MM.1S (cell line): ENCODE measurements at regions not wholly inside any gene's neighbourhood (a gene's known extent, or its start where the extent isn't known, plus 50 kb on each side); places are given as distances from the start of the nearest gene placed in this dataset.

Experiments
- DNase-seq: peaks from one replicate; pipeline ENCODE4 v3.0.0-alpha.2; 2015
- H2AFZ ChIP-seq: fragments of 300-600 bp; sonication (generic); 2 replicates; pipeline ENCODE4 v1.6.0; 2016; ENCODE audit warnings: antibody characterized with exemption, low read length
- H3F3A ChIP-seq: fragments of 300-600 bp; sonication (generic); 2 replicates; pipeline ENCODE4 v1.6.1; 2016; ENCODE audit warnings: mild to moderate bottlenecking, antibody characterized with exemption, low read length, moderate library complexity, mixed read lengths; ENCODE audit not compliant: insufficient read depth
- H3K27ac ChIP-seq: fragments of 300-600 bp; sonication (generic); 2 replicates; pipeline ENCODE4 v1.5.1; 2016; ENCODE audit warnings: mild to moderate bottlenecking, low read length
- H3K27me3 ChIP-seq: fragments of 300-600 bp; sonication (generic); replicated peaks from 2 replicates; pipeline ENCODE4 v1.6.0; 2016; ENCODE audit warnings: low read length; ENCODE audit not compliant: insufficient read depth
- H3K36me3 ChIP-seq: fragments of 300-600 bp; sonication (generic); replicated peaks from 2 replicates; pipeline ENCODE4 v1.6.1; 2016; ENCODE audit warnings: mild to moderate bottlenecking, low read length, mixed read lengths; ENCODE audit not compliant: insufficient read depth
- H3K4me1 ChIP-seq: fragments of 300-600 bp; sonication (generic); 2 replicates; pipeline ENCODE4 v1.6.1; 2016; ENCODE audit warnings: low read length, mixed read lengths
- H3K4me2 ChIP-seq: fragments of 300-600 bp; sonication (generic); 2 replicates; pipeline ENCODE4 v1.6.0; 2016; ENCODE audit warnings: low read depth, low read length
- H3K4me3 ChIP-seq: fragments of 300-600 bp; sonication (generic); 2 replicates; pipeline ENCODE4 v1.5.1; 2016; ENCODE audit warnings: low read length, mixed read lengths
- H3K79me2 ChIP-seq: fragments of 300-600 bp; sonication (generic); 2 replicates; pipeline ENCODE4 v1.6.1; 2016; ENCODE audit warnings: mixed run types, low read length, mixed read lengths
- H3K9ac ChIP-seq: fragments of 300-600 bp; sonication (generic); 2 replicates; pipeline ENCODE4 v1.6.1; 2016; ENCODE audit warnings: low read length, mixed read lengths
- H3K9me2 ChIP-seq: fragments of 300-600 bp; sonication (generic); replicated peaks from 2 replicates; pipeline ENCODE4 v1.6.1; 2016; ENCODE audit warnings: mild to moderate bottlenecking, low read length, mixed read lengths; ENCODE audit not compliant: insufficient read depth
- H3K9me3 ChIP-seq: fragments of 300-600 bp; sonication (generic); replicated peaks from 2 replicates; pipeline ENCODE4 v1.6.1; 2016; ENCODE audit warnings: mild to moderate bottlenecking, low read length, mixed read lengths; ENCODE audit not compliant: insufficient read depth
- H4K20me1 ChIP-seq: fragments of 300-600 bp; sonication (generic); 2 replicates; pipeline ENCODE4 v1.6.1; 2016; ENCODE audit warnings: mild to moderate bottlenecking, low read length, moderate library complexity, mixed read lengths; ENCODE audit not compliant: insufficient read depth
- CTCF ChIP-seq: fragments of 300-600 bp; sonication (generic); IDR thresholded peaks from 2 replicates; pipeline ENCODE4 v1.5.1; 2016; ENCODE audit warnings: antibody characterized with exemption, low read length, mixed read lengths
- EZH2 ChIP-seq: fragments of 300-600 bp; sonication (generic); optimal IDR thresholded peaks from 2 replicates; pipeline ENCODE3; 2017; ENCODE audit warnings: low read depth, mild to moderate bottlenecking, antibody characterized with exemption, low read length, mixed read lengths
- EZH2phosphoT487 ChIP-seq: fragments of 300-600 bp; sonication (generic); IDR thresholded peaks from 2 replicates; pipeline ENCODE4 v1.6.1; 2018; ENCODE audit warnings: antibody characterized with exemption, low read length

- Histone ChIP-seq H3K9me3 (no peaks in the 10 kb centered on the region), H3K4me3 (no peak overlapping the region)
Observed at GRCh38 chr21:15149600-15150224, 84.9 kb upstream of the NRIP1 start.

DNA sequence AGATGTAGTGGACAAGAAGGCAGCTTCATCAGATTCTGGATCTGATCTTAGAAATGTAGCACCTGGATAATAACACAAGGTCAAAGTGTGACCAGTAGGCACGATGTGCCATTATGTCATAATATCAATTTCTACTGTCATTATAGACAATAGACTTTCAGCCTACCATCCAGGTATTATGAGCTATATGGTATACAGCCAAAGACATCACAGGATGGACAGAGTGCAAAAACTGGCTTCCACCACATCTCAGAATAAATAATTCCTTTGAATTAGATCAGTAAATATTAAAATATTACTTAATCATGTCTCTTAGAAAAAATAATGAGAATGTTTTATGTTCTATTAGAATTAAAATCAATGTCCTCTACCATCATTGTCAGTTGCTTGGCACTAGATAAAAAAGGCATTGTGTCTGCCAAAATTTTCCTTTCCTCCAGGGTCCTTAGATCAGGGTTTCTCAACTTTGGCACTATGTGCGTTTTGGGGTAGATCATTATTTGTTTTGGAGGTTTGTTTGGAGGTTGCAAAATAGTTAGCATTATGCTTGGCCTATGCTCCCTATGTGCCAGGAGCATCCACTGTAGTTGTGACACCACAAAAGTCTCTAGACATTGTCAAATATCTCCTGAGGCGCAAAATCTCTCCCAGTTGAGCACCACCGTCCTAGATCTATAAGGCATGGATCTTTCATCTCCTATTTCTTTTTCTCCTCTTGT is 86.7 kb upstream of the NRIP1 start:
- Histone ChIP-seq H3K36me3 (no peaks in the 10 kb centered on the region), H3F3A (no peaks in the 10 kb centered on the region), H3K9ac (no peak overlapping the region), H3K79me2 (no peaks in the 10 kb centered on the region), H2AFZ (no peak overlapping the region), H3K27me3 (no peaks in the 10 kb centered on the region), H4K20me1 (no peaks in the 10 kb centered on the region), H3K9me3 (no peaks in the 10 kb centered on the region), H3K4me2 (no peak overlapping the region), H3K9me2 (no peaks in the 10 kb centered on the region), H3K4me1 (no peaks in the 10 kb centered on the region), H3K4me3 (no peak overlapping the region), H3K27ac (no peak overlapping the region)
- no peak for DNase-seq
- TF ChIP-seq EZH2: no peak
- TF ChIP-seq CTCF: no peak
- no peak for TF ChIP-seq EZH2phosphoT487

More at GRCh38 chr21:15149600-15150224, 84.9 kb upstream of the NRIP1 start:
- H3K9ac ChIP-seq: no peak overlapping the region
- no peak overlapping the region for H2AFZ ChIP-seq
- H3K79me2 ChIP-seq: no peaks in the 10 kb centered on the region
- TF ChIP-seq EZH2phosphoT487: no peak
- no peak for TF ChIP-seq CTCF
- no peak for TF ChIP-seq EZH2
- H3F3A ChIP-seq: no peaks in the 10 kb centered on the region
- no peaks in the 10 kb centered on the region for H3K27me3 ChIP-seq
- no peak overlapping the region for H3K4me2 ChIP-seq
- H3K27ac ChIP-seq: no peak overlapping the region
- H3K4me1 ChIP-seq: no peaks in the 10 kb centered on the region
- H4K20me1 ChIP-seq: no peaks in the 10 kb centered on the region
- H3K36me3 ChIP-seq: no peaks in the 10 kb centered on the region
- no peaks in the 10 kb centered on the region for H3K9me2 ChIP-seq
- DNase-seq: no peak

- no peak for DNase-seq
- H2AFZ ChIP-seq: no peak overlapping the region
- no peaks in the 10 kb centered on the region for H3F3A ChIP-seq
- no peak overlapping the region for H3K9ac ChIP-seq
- H3K27me3 ChIP-seq: no peaks in the 10 kb centered on the region
- no peaks in the 10 kb centered on the region for H3K36me3 ChIP-seq
- H3K4me2 ChIP-seq: no peak overlapping the region
- H3K27ac ChIP-seq: no peak overlapping the region
- H3K4me1 ChIP-seq: no peaks in the 10 kb centered on the region
- TF ChIP-seq EZH2 (no peak), EZH2phosphoT487 (no peak), CTCF (no peak)
- no peaks in the 10 kb centered on the region for H3K79me2 ChIP-seq
- no peaks in the 10 kb centered on the region for H3K9me3 ChIP-seq
- H3K9me2 ChIP-seq: no peaks in the 10 kb centered on the region
- no peaks in the 10 kb centered on the region for H4K20me1 ChIP-seq
- H3K4me3 ChIP-seq: no peak overlapping the region
Observed at GRCh38 chr21:15152591-15152990, 87.8 kb upstream of the NRIP1 start.
